ENCODE measurements at regions not wholly inside any gene's neighbourhood (a gene's known extent, or its start where the extent isn't known, plus 50 kb on each side); places are given as distances from the start of the nearest gene placed in this dataset.

DNA sequence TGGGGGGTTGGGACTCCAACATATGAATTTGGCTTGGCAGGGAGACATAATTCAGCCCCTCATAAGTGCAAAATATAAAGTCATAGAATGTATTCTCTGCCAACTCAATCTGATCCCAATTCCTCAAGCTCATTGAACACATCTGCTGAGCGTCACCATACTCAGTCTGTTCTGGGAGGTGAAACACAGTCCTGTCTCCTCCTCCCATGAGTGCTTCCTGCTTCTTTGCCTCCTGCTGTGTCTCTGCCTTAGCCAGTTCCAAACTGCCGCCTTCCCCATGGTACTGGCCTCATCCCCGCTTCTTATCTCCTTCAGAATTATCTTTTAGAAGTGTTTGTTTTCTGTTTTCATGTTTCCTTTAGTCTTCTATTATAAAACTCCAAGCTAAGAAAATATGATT, 365.5 kb downstream of the TNS3 start:
- no peaks in the 10 kb centered on the region for H3K36me3 ChIP-seq (ENCODE audit: insufficient read depth, low read length)
- peaks cover 2% of the 10 kb centered on the region for H3K4me1 ChIP-seq (ENCODE audit: insufficient read depth, low read length)
- H3K27ac ChIP-seq (ENCODE audit: low read depth, low read length), result no peak overlapping the region
- H3K9me3 ChIP-seq (ENCODE audit: low read depth, low read length), result no peaks in the 10 kb centered on the region
- H3K4me2 ChIP-seq (ENCODE audit: insufficient read depth, low read length), result no peak overlapping the region
- no peaks in the 10 kb centered on the region for H4K20me1 ChIP-seq (ENCODE audit: insufficient read depth, low read length)
- peaks cover 16% of the 10 kb centered on the region for H3K27me3 ChIP-seq (ENCODE audit: insufficient read depth, low read length)
- H3K79me2 ChIP-seq (ENCODE audit: insufficient read depth, low read length), result no peaks in the 10 kb centered on the region
- H3K4me3 ChIP-seq (ENCODE audit: insufficient read depth, low read length), result no peak overlapping the region
- no peak for DNase-seq (ENCODE audit: insufficient read length, low spot score, missing footprints)
- TF ChIP-seq, protein P1, sequence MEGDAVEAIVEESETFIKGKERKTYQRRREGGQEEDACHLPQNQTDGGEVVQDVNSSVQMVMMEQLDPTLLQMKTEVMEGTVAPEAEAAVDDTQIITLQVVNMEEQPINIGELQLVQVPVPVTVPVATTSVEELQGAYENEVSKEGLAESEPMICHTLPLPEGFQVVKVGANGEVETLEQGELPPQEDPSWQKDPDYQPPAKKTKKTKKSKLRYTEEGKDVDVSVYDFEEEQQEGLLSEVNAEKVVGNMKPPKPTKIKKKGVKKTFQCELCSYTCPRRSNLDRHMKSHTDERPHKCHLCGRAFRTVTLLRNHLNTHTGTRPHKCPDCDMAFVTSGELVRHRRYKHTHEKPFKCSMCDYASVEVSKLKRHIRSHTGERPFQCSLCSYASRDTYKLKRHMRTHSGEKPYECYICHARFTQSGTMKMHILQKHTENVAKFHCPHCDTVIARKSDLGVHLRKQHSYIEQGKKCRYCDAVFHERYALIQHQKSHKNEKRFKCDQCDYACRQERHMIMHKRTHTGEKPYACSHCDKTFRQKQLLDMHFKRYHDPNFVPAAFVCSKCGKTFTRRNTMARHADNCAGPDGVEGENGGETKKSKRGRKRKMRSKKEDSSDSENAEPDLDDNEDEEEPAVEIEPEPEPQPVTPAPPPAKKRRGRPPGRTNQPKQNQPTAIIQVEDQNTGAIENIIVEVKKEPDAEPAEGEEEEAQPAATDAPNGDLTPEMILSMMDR (IDR thresholded peaks at IDR 0.05; ENCODE audit: extremely low read depth, low read depth, low read length), result no peak
- H2AFZ ChIP-seq (ENCODE audit: low read length), result no peak overlapping the region

DNA sequence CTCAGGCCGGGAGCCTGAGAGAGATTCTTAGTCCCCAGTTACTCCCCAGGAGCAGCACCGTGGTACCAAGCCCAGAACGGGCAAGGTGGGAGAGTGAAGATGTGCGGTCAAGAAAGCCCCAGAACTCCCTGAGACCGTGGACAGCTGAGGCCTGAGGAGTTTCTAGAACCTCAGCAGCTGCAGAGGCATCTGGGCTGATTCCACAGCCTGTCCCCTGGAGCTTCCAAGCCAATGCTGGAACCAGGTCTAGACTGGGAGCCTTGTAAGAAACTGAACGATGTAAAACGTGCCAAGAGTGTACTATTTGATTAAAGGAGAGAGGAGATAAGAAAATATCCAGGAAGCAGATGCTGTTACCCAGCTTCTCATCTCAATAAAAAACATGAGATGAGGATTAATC, 366.3 kb downstream of the TNS3 start:
- Histone ChIP-seq H2AFZ (ENCODE audit: low read length) (no peak overlapping the region), H3K27me3 (ENCODE audit: insufficient read depth, low read length) (peaks cover 22% of the 10 kb centered on the region), H3K79me2 (ENCODE audit: insufficient read depth, low read length) (no peaks in the 10 kb centered on the region), H3K36me3 (ENCODE audit: insufficient read depth, low read length) (no peaks in the 10 kb centered on the region), H3K4me1 (ENCODE audit: insufficient read depth, low read length) (peaks cover 2% of the 10 kb centered on the region), H3K4me3 (ENCODE audit: insufficient read depth, low read length) (no peak overlapping the region), H3K4me2 (ENCODE audit: insufficient read depth, low read length) (no peak overlapping the region), H4K20me1 (ENCODE audit: insufficient read depth, low read length) (no peaks in the 10 kb centered on the region), H3K9me3 (ENCODE audit: low read depth, low read length) (no peaks in the 10 kb centered on the region), H3K27ac (ENCODE audit: low read depth, low read length) (no peak overlapping the region)
- no peak for DNase-seq (ENCODE audit: insufficient read length, low spot score, missing footprints)
- TF ChIP-seq, protein P1 (IDR thresholded peaks at IDR 0.05; ENCODE audit: extremely low read depth, low read depth, low read length), result no peak

DNA sequence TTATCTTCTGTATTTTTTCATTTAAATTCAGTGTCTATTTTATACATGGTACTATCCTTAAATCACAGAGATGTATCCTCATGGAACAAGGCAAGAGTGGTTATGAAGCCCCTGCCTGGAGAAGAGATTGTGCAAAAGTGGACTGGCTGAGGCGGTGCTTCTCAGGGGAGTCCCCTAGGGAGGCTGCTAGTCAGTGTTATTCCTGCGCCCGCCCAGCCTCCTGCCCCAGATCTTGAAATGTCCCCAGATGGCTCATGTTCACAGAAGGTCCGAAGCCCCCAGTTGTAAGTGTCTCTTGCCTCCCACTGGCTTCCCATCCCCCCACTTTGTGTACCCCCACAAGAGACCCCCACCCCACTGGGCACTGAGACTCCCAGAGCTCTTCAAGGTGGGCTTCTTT, 366.9 kb downstream of the TNS3 start:
- Histone ChIP-seq H2AFZ (ENCODE audit: low read length) (no peak overlapping the region), H3K4me2 (ENCODE audit: insufficient read depth, low read length) (no peak overlapping the region), H3K4me1 (ENCODE audit: insufficient read depth, low read length) (peaks cover 2% of the 10 kb centered on the region), H3K9me3 (ENCODE audit: low read depth, low read length) (no peaks in the 10 kb centered on the region), H3K79me2 (ENCODE audit: insufficient read depth, low read length) (no peaks in the 10 kb centered on the region), H3K4me3 (ENCODE audit: insufficient read depth, low read length) (no peak overlapping the region), H4K20me1 (ENCODE audit: insufficient read depth, low read length) (no peaks in the 10 kb centered on the region), H3K36me3 (ENCODE audit: insufficient read depth, low read length) (no peaks in the 10 kb centered on the region), H3K27ac (ENCODE audit: low read depth, low read length) (no peak overlapping the region), H3K27me3 (ENCODE audit: insufficient read depth, low read length) (peaks cover 26% of the 10 kb centered on the region)
- TF ChIP-seq, protein P1 (IDR thresholded peaks at IDR 0.05; ENCODE audit: extremely low read depth, low read depth, low read length), result no peak
- no peak for DNase-seq (ENCODE audit: insufficient read length, low spot score, missing footprints)

DNA sequence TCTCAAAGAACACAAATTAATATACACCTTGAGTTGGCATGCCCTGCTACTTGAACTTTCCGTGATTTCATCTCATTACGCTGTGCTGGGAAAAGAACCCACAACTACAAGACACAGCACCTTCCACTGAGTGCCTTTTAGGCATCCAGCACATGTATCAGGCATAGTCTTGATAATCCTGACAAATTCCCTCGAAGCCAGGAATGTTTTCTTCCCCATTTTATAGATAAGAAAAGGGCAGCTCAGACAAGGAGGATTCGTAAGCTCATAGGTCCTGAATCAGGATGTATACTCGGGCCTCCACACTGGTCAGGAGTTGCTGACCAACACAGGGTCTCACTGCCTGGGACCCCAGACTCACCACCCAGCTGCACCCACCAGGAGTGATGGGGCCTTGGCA, 368.6 kb downstream of the TNS3 start:
- Histone ChIP-seq H3K36me3 (ENCODE audit: insufficient read depth, low read length) (no peaks in the 10 kb centered on the region), H3K27ac (ENCODE audit: low read depth, low read length) (no peak overlapping the region), H3K27me3 (ENCODE audit: insufficient read depth, low read length) (peaks cover 37% of the 10 kb centered on the region), H4K20me1 (ENCODE audit: insufficient read depth, low read length) (no peaks in the 10 kb centered on the region), H3K4me2 (ENCODE audit: insufficient read depth, low read length) (no peak overlapping the region), H3K79me2 (ENCODE audit: insufficient read depth, low read length) (no peaks in the 10 kb centered on the region), H3K4me3 (ENCODE audit: insufficient read depth, low read length) (no peak overlapping the region), H3K4me1 (ENCODE audit: insufficient read depth, low read length) (peaks cover 2% of the 10 kb centered on the region), H3K9me3 (ENCODE audit: low read depth, low read length) (no peaks in the 10 kb centered on the region), H2AFZ (ENCODE audit: low read length) (no peak overlapping the region)
- no peak for DNase-seq (ENCODE audit: insufficient read length, low spot score, missing footprints)
- TF ChIP-seq, protein P1 (IDR thresholded peaks at IDR 0.05; ENCODE audit: extremely low read depth, low read depth, low read length), result no peak

Data from osteoblast (primary cell).